WTC11 (cell line): ENCODE measurements at regions not wholly inside any gene's neighbourhood (a gene's known extent, or its start where the extent isn't known, plus 50 kb on each side); places are given as distances from the start of the nearest gene placed in this dataset.

Experiments
- ATAC-seq: fragments of 200-7000 bp; cut with Tn5 transposase; 2 replicates; pipeline ENCODE4 v1.10.0; 2021; ENCODE audit warnings: mild to moderate bottlenecking, moderate library complexity
- CTCF ChIA-PET: fragments of 300-600 bp; sonication (Branson Sonifier 250); formaldehyde crosslinking; loops from one replicate; lab custom pipeline; 2021; ENCODE audit warnings: antibody characterized with exemption; lab: Charles Lee
- POLR2A ChIA-PET: fragments of 350-600 bp; sonication (Branson Sonifier 250); formaldehyde crosslinking; loops from one replicate; lab custom pipeline; 2021; ENCODE audit warnings: antibody characterized with exemption; lab: Charles Lee
- DNase-seq: peaks from one replicate; pipeline ENCODE4 v3.0.0; 2021; ENCODE audit warnings: low spot score
- H3K27ac Mint-ChIP-seq: 2 replicates; pipeline ENCODE4 v1.8.0; 2021; ENCODE audit warnings: mixed read lengths
- H3K27me3 Mint-ChIP-seq: 2 replicates; pipeline ENCODE4 v1.8.0; 2021; ENCODE audit warnings: low read depth, mild to moderate bottlenecking, moderate library complexity, mixed read lengths
- H3K36me3 Mint-ChIP-seq: 2 replicates; pipeline ENCODE4 v1.8.0; 2021; ENCODE audit warnings: mixed read lengths
- H3K4me1 Mint-ChIP-seq: 2 replicates; pipeline ENCODE4 v1.8.0; 2022; ENCODE audit warnings: mixed read lengths
- H3K4me3 Mint-ChIP-seq: 2 replicates; pipeline ENCODE4 v1.8.0; 2021; ENCODE audit warnings: mild to moderate bottlenecking, moderate library complexity, mixed read lengths
- H3K9me3 Mint-ChIP-seq: 2 replicates; pipeline ENCODE4 v1.8.0; 2021; ENCODE audit warnings: mixed read lengths
- CREB1 ChIP-seq: sonication (generic); formaldehyde crosslinking; IDR thresholded peaks from 2 replicates; pipeline ENCODE4 v1.8.0; 2023; ENCODE audit warnings: mild to moderate bottlenecking, missing genetic modification reagents
- CREM ChIP-seq: sonication (generic); formaldehyde crosslinking; IDR thresholded peaks from 2 replicates; pipeline ENCODE4 v1.8.1; 2022; ENCODE audit warnings: mild to moderate bottlenecking, missing genetic modification reagents, moderate library complexity
- ETV6 ChIP-seq: sonication (generic); formaldehyde crosslinking; IDR thresholded peaks from 2 replicates; pipeline ENCODE4 v1.8.1; 2022; ENCODE audit warnings: mild to moderate bottlenecking, missing genetic modification reagents
- GABPB1 ChIP-seq: sonication (generic); formaldehyde crosslinking; IDR thresholded peaks from 2 replicates; pipeline ENCODE4 v1.8.1; 2023; ENCODE audit warnings: mild to moderate bottlenecking, missing genetic modification reagents
- GTF2I ChIP-seq: fragments of 250-450 bp; sonication (Bioruptor Pico); conservative IDR thresholded peaks from 2 replicates; pipeline ENCODE4 v1.4.0; 2021; ENCODE audit warnings: mild to moderate bottlenecking
- IRF2 ChIP-seq: sonication (generic); formaldehyde crosslinking; IDR thresholded peaks from 2 replicates; pipeline ENCODE4 v1.8.0; 2022; ENCODE audit warnings: low read depth, missing genetic modification reagents, borderline replicate concordance
- JUN ChIP-seq: sonication (generic); formaldehyde crosslinking; IDR thresholded peaks from 2 replicates; pipeline ENCODE4 v1.8.0; 2023; ENCODE audit warnings: mild to moderate bottlenecking, missing genetic modification reagents
- NFATC4 ChIP-seq: fragments of 250-450 bp; sonication (Bioruptor Pico); IDR thresholded peaks from 2 replicates; pipeline ENCODE4 v1.9.0; 2021; ENCODE audit warnings: mild to moderate bottlenecking
- NFE2L1 ChIP-seq: sonication (generic); formaldehyde crosslinking; IDR thresholded peaks from 2 replicates; pipeline ENCODE4 v1.8.1; 2023; ENCODE audit warnings: missing genetic modification reagents
- PRRX2 ChIP-seq: fragments of 250-450 bp; sonication (Bioruptor Pico); IDR thresholded peaks from 2 replicates; pipeline ENCODE4 v1.8.0; 2021; ENCODE audit warnings: mild to moderate bottlenecking
- RELA ChIP-seq: sonication (generic); formaldehyde crosslinking; IDR thresholded peaks from 2 replicates; pipeline ENCODE4 v1.8.1; 2022; ENCODE audit warnings: missing genetic modification reagents, mild to moderate bottlenecking, borderline replicate concordance
- RORB ChIP-seq: fragments of 250-450 bp; sonication (Bioruptor Pico); IDR thresholded peaks from 2 replicates; pipeline ENCODE4 v1.9.0; 2021; ENCODE audit warnings: mild to moderate bottlenecking
- SMAD3 ChIP-seq: sonication (generic); formaldehyde crosslinking; IDR thresholded peaks from 2 replicates; pipeline ENCODE4 v1.8.0; 2022; ENCODE audit warnings: missing genetic modification reagents, mild to moderate bottlenecking, borderline replicate concordance
- ZNF396 ChIP-seq: fragments of 250-450 bp; sonication (Bioruptor Pico); IDR thresholded peaks from 2 replicates; pipeline ENCODE4 v1.8.0; 2021; ENCODE audit warnings: mild to moderate bottlenecking, moderate library complexity, borderline replicate concordance
- TF ChIP-seq, protein P1 (sequence below): sonication (generic); formaldehyde crosslinking; IDR thresholded peaks from 2 replicates; pipeline ENCODE4 v1.8.0; 2022; ENCODE audit warnings: missing genetic modification reagents
- TF ChIP-seq, protein P2 (sequence below): sonication (generic); formaldehyde crosslinking; conservative IDR thresholded peaks from 2 replicates; pipeline ENCODE4 v1.8.1; 2023; ENCODE audit warnings: mild to moderate bottlenecking, low read depth, missing genetic modification reagents, moderate library complexity
- TF ChIP-seq, protein P3 (sequence below): sonication (generic); formaldehyde crosslinking; IDR thresholded peaks from 2 replicates; pipeline ENCODE4 v1.8.0; 2022; ENCODE audit warnings: mild to moderate bottlenecking, missing genetic modification reagents
- TF ChIP-seq, protein P4 (sequence below): sonication (generic); formaldehyde crosslinking; IDR thresholded peaks from 2 replicates; pipeline ENCODE4 v1.8.0; 2022; ENCODE audit warnings: mild to moderate bottlenecking, missing genetic modification reagents
- TF ChIP-seq, protein P5 (sequence below): sonication (generic); formaldehyde crosslinking; IDR thresholded peaks from 2 replicates; pipeline ENCODE4 v1.8.1; 2022; ENCODE audit warnings: low read depth, missing genetic modification reagents, borderline replicate concordance
- TF ChIP-seq, protein P6 (sequence below): sonication (generic); formaldehyde crosslinking; IDR thresholded peaks from 2 replicates; pipeline ENCODE4 v1.8.1; 2022; ENCODE audit warnings: low read depth, mild to moderate bottlenecking, moderate library complexity, missing genetic modification reagents, borderline replicate concordance

DNA sequence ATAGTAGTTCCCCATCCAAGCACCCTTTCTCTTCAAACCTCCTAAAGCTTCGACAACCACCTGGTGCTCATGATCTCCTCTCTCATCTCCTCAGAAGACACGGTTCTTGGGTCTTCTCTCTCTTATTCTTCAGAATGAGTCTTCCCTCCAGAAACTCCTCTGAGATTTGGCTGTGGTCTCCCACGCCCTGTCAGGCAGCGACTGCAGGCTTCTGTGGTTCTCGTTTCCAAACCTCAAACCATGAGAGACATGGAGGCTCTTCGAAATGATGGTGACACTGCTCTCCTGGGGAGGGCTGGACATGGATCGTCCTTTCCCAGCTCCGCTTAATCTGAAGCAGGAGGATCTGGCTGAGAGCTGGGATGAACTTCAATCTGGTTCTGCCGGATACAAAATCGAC is 78.6 kb upstream of the PITRM1 start:
- ChIA-PET CTCF (no interaction called here), POLR2A (no interaction called here)
- TF ChIP-seq GABPB1 (CRISPR knock-in tag) (no peak), NFE2L1 (CRISPR knock-in tag) (no peak), ETV6 (CRISPR knock-in tag) (no peak), GTF2I (no peak)
- TF ChIP-seq, protein P1, sequence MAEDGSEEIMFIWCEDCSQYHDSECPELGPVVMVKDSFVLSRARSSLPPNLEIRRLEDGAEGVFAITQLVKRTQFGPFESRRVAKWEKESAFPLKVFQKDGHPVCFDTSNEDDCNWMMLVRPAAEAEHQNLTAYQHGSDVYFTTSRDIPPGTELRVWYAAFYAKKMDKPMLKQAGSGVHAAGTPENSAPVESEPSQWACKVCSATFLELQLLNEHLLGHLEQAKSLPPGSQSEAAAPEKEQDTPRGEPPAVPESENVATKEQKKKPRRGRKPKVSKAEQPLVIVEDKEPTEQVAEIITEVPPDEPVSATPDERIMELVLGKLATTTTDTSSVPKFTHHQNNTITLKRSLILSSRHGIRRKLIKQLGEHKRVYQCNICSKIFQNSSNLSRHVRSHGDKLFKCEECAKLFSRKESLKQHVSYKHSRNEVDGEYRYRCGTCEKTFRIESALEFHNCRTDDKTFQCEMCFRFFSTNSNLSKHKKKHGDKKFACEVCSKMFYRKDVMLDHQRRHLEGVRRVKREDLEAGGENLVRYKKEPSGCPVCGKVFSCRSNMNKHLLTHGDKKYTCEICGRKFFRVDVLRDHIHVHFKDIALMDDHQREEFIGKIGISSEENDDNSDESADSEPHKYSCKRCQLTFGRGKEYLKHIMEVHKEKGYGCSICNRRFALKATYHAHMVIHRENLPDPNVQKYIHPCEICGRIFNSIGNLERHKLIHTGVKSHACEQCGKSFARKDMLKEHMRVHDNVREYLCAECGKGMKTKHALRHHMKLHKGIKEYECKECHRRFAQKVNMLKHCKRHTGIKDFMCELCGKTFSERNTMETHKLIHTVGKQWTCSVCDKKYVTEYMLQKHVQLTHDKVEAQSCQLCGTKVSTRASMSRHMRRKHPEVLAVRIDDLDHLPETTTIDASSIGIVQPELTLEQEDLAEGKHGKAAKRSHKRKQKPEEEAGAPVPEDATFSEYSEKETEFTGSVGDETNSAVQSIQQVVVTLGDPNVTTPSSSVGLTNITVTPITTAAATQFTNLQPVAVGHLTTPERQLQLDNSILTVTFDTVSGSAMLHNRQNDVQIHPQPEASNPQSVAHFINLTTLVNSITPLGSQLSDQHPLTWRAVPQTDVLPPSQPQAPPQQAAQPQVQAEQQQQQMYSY: no peak
- H3K4me3 Mint-ChIP-seq: no peak overlapping the region
- peaks cover 2% of the 10 kb centered on the region; the same call in 1 of the 2 replicates for H3K27me3 Mint-ChIP-seq
- no peak for DNase-seq
- no peaks in the 10 kb centered on the region for H3K36me3 Mint-ChIP-seq
- peaks cover 13% of the 10 kb centered on the region for H3K4me1 Mint-ChIP-seq
- ATAC-seq: no peak
- no peaks in the 10 kb centered on the region for H3K9me3 Mint-ChIP-seq
- no peak overlapping the region for H3K27ac Mint-ChIP-seq

DNA sequence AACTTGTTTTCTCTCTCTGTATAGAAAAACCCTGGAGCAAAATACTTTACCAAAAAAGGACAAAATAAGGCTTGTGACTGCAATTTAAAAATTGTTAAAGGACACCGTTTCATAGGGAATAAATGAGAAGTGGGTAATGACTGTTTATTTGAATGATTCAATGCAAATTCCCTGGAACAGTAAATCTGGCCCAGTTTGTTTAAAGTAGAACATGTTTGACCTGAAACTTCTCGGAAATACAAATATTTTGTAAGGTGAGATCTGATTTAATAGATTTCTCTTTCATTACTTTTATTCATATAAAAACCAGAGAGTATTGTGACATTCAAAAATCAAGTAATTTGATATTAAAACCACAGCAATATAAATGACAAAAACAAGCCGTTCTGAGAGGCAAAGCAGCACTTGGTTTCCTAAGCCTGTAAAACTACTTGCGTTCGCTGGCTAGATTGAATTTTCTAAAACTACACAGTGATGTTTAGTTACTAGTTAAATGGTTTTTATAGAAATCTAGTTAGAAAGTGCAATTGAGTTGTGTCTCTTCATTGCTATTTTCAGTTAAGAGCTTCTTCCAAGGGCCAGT is 76.8 kb upstream of the PITRM1 start:
- H3K9me3 Mint-ChIP-seq: no peaks in the 10 kb centered on the region
- H3K4me3 Mint-ChIP-seq: no peak overlapping the region
- POLR2A ChIA-PET: no interaction called here
- no peaks in the 10 kb centered on the region for H3K36me3 Mint-ChIP-seq
- CTCF ChIA-PET: interaction anchor here (1.2 kb wide), 1 partner anchor 14 kb away, joined by 3 read pairs; no protein-coding TSS in a partner anchor
- peaks cover 2% of the 10 kb centered on the region; the same call in 1 of the 2 replicates for H3K27me3 Mint-ChIP-seq
- no peak for ATAC-seq
- H3K4me1 Mint-ChIP-seq: peaks cover 13% of the 10 kb centered on the region
- DNase-seq: no peak
- peak overlapping the region; percentile 8; the same call in 1 of the 2 replicates for H3K27ac Mint-ChIP-seq
- TF ChIP-seq JUN (CRISPR knock-in tag) (no peak), SMAD3 (CRISPR knock-in tag) (no peak), NFATC4 (CRISPR knock-in tag) (no peak), CREM (no peak), PRRX2 (CRISPR knock-in tag) (no peak), RORB (CRISPR knock-in tag) (no peak), ZNF396 (no peak), RELA (CRISPR knock-in tag) (no peak), GTF2I (no peak), IRF2 (CRISPR knock-in tag) (no peak), CREB1 (CRISPR knock-in tag) (no peak)
- TF ChIP-seq, protein P2, sequence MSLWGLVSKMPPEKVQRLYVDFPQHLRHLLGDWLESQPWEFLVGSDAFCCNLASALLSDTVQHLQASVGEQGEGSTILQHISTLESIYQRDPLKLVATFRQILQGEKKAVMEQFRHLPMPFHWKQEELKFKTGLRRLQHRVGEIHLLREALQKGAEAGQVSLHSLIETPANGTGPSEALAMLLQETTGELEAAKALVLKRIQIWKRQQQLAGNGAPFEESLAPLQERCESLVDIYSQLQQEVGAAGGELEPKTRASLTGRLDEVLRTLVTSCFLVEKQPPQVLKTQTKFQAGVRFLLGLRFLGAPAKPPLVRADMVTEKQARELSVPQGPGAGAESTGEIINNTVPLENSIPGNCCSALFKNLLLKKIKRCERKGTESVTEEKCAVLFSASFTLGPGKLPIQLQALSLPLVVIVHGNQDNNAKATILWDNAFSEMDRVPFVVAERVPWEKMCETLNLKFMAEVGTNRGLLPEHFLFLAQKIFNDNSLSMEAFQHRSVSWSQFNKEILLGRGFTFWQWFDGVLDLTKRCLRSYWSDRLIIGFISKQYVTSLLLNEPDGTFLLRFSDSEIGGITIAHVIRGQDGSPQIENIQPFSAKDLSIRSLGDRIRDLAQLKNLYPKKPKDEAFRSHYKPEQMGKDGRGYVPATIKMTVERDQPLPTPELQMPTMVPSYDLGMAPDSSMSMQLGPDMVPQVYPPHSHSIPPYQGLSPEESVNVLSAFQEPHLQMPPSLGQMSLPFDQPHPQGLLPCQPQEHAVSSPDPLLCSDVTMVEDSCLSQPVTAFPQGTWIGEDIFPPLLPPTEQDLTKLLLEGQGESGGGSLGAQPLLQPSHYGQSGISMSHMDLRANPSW (CRISPR knock-in tag): no peak
- TF ChIP-seq, protein P3, sequence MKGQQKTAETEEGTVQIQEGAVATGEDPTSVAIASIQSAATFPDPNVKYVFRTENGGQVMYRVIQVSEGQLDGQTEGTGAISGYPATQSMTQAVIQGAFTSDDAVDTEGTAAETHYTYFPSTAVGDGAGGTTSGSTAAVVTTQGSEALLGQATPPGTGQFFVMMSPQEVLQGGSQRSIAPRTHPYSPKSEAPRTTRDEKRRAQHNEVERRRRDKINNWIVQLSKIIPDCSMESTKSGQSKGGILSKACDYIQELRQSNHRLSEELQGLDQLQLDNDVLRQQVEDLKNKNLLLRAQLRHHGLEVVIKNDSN (CRISPR knock-in tag): no peak
- TF ChIP-seq, protein P4, sequence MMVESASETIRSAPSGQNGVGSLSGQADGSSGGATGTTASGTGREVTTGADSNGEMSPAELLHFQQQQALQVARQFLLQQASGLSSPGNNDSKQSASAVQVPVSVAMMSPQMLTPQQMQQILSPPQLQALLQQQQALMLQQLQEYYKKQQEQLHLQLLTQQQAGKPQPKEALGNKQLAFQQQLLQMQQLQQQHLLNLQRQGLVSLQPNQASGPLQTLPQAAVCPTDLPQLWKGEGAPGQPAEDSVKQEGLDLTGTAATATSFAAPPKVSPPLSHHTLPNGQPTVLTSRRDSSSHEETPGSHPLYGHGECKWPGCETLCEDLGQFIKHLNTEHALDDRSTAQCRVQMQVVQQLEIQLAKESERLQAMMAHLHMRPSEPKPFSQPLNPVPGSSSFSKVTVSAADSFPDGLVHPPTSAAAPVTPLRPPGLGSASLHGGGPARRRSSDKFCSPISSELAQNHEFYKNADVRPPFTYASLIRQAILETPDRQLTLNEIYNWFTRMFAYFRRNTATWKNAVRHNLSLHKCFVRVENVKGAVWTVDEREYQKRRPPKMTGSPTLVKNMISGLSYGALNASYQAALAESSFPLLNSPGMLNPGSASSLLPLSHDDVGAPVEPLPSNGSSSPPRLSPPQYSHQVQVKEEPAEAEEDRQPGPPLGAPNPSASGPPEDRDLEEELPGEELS: no peak
- TF ChIP-seq, protein P5, sequence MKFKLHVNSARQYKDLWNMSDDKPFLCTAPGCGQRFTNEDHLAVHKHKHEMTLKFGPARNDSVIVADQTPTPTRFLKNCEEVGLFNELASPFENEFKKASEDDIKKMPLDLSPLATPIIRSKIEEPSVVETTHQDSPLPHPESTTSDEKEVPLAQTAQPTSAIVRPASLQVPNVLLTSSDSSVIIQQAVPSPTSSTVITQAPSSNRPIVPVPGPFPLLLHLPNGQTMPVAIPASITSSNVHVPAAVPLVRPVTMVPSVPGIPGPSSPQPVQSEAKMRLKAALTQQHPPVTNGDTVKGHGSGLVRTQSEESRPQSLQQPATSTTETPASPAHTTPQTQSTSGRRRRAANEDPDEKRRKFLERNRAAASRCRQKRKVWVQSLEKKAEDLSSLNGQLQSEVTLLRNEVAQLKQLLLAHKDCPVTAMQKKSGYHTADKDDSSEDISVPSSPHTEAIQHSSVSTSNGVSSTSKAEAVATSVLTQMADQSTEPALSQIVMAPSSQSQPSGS (CRISPR knock-in tag): no peak
- TF ChIP-seq, protein P6, sequence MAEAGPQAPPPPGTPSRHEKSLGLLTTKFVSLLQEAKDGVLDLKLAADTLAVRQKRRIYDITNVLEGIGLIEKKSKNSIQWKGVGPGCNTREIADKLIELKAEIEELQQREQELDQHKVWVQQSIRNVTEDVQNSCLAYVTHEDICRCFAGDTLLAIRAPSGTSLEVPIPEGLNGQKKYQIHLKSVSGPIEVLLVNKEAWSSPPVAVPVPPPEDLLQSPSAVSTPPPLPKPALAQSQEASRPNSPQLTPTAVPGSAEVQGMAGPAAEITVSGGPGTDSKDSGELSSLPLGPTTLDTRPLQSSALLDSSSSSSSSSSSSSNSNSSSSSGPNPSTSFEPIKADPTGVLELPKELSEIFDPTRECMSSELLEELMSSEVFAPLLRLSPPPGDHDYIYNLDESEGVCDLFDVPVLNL: no peak
